B cell (primary cell): ENCODE measurements at regions not wholly inside any gene's neighbourhood (a gene's known extent, or its start where the extent isn't known, plus 50 kb on each side); places are given as distances from the start of the nearest gene placed in this dataset.

Experiments used
- ATAC-seq: fragments of 200-7000 bp; cut with Tn5 transposase; one replicate; pipeline ENCODE4 v1.10.0; 2021; ENCODE audit warnings: low read depth, mild to moderate bottlenecking, moderate number of reproducible peaks, moderate library complexity
- CTCF ChIA-PET: fragments of 350-600 bp; sonication (Branson Sonifier 250); formaldehyde crosslinking; loops from one replicate; lab custom pipeline; 2021; ENCODE audit warnings: antibody characterized with exemption, inconsistent platforms; lab: Charles Lee
- POLR2A ChIA-PET: fragments of 350-600 bp; sonication (Branson Sonifier 250); formaldehyde crosslinking; loops from one replicate; lab custom pipeline; 2021; ENCODE audit warnings: antibody characterized with exemption; lab: Charles Lee
- DNase-seq: peaks from one replicate; pipeline ENCODE4 v3.0.0; 2013
- H2AFZ ChIP-seq: 2 replicates; pipeline ENCODE4 v1.6.1; 2012; ENCODE audit warnings: mild to moderate bottlenecking, low read depth, low read length; ENCODE audit not compliant: insufficient read depth, poor library complexity, severe bottlenecking
- H3K27ac ChIP-seq, 2 donors: 1 replicate in 1 of 2; 2 replicates in 1 of 2; pipeline ENCODE4 v1.5.1; 2012 to 2013; ENCODE audit warnings: low read length in 2 of 2, mild to moderate bottlenecking in 2 of 2, moderate library complexity in 1 of 2
- H3K27me3 ChIP-seq, 4 experiments: fragments of 200-600 bp in 1 of 4; sonication (generic) in 1 of 4; replicated peaks in 1 of 4; 1 replicate in 2 of 4; 2 replicates in 2 of 4; pipeline versions ENCODE4 v1.6.1 to v1.7.0; 2013 to 2016; ENCODE audit warnings: low read length in 3 of 4, mild to moderate bottlenecking in 2 of 4, mixed read lengths in 1 of 4, moderate library complexity in 1 of 4; ENCODE audit not compliant: insufficient read depth in 4 of 4, control insufficient read depth in 3 of 4; ENCODE audit errors: control extremely low read depth in 1 of 4
- H3K36me3 ChIP-seq, 2 experiments: replicated peaks in 1 of 2; 1 replicate in 1 of 2; 2 replicates in 1 of 2; pipeline versions ENCODE4 v1.6.1 to v1.7.1; 2013; ENCODE audit warnings: low read length in 1 of 2; ENCODE audit not compliant: insufficient read depth in 2 of 2, control insufficient read depth in 1 of 2; ENCODE audit errors: control extremely low read depth in 1 of 2, extremely low read depth in 1 of 2
- H3K4me1 ChIP-seq, 2 donors: fragments of 200-600 bp in 1 of 2; sonication (generic) in 1 of 2; 1 replicate in 1 of 2; 2 replicates in 1 of 2; pipeline versions ENCODE4 v1.5.1 to v1.6.1; 2013 to 2017; ENCODE audit warnings: low read length in 2 of 2; ENCODE audit not compliant: control insufficient read depth in 2 of 2, insufficient read depth in 2 of 2
- H3K4me2 ChIP-seq: replicated peaks from 2 replicates; pipeline ENCODE3; 2012; ENCODE audit warnings: mild to moderate bottlenecking, low read depth, low read length; ENCODE audit not compliant: poor library complexity, severe bottlenecking
- H3K4me3 ChIP-seq, 5 experiments: fragments of 200-600 bp in 1 of 5; sonication (generic) in 1 of 5; 1 replicate in 3 of 5; 2 replicates in 2 of 5; pipeline versions ENCODE4 v1.5.1 to v1.7.0; 2011 to 2016; ENCODE audit warnings: low read length in 4 of 5, mild to moderate bottlenecking in 4 of 5, low read depth in 2 of 5, control low read depth in 1 of 5, moderate library complexity in 1 of 5; ENCODE audit not compliant: insufficient read depth in 1 of 5; ENCODE audit errors: control extremely low read depth in 1 of 5, extremely low read depth in 1 of 5
- H3K79me2 ChIP-seq: fragments of 200-600 bp; sonication (generic); one replicate; pipeline ENCODE4 v1.6.0; 2016; ENCODE audit warnings: low read length; ENCODE audit not compliant: control insufficient read depth, insufficient read depth
- H3K9ac ChIP-seq: fragments of 200-600 bp; sonication (generic); 2 replicates; pipeline ENCODE4 v1.6.1; 2017; ENCODE audit warnings: mild to moderate bottlenecking, low read length, moderate library complexity
- H3K9me3 ChIP-seq, 3 donors: one replicate each; pipeline versions ENCODE4 v1.6.1 to v1.7.1; 2013; ENCODE audit warnings: low read length in 2 of 3; ENCODE audit not compliant: control insufficient read depth in 2 of 3, insufficient read depth in 1 of 3; ENCODE audit errors: control extremely low read depth in 1 of 3
- H4K20me1 ChIP-seq: 2 replicates; pipeline ENCODE4 v1.6.0; 2012; ENCODE audit warnings: mild to moderate bottlenecking, low read length; ENCODE audit not compliant: insufficient read depth, control insufficient read depth, poor library complexity, severe bottlenecking
- H3K27ac Mint-ChIP-seq: one replicate; pipeline ENCODE4 v1.8.0; 2021; ENCODE audit warnings: mixed read lengths
- H3K27me3 Mint-ChIP-seq: one replicate; pipeline ENCODE4 v1.8.0; 2021; ENCODE audit warnings: mixed read lengths
- H3K4me1 Mint-ChIP-seq: one replicate; pipeline ENCODE4 v1.8.0; 2021; ENCODE audit warnings: mixed read lengths
- H3K4me3 Mint-ChIP-seq: one replicate; pipeline ENCODE4 v1.8.0; 2021; ENCODE audit warnings: mixed read lengths
- H3K9me3 Mint-ChIP-seq: one replicate; pipeline ENCODE4 v1.8.0; 2022; ENCODE audit warnings: mixed read lengths; ENCODE audit not compliant: insufficient read depth
- CTCF ChIP-seq: fragments of 200-600 bp; IDR thresholded peaks from one replicate; pipeline ENCODE4 v1.8.0; 2022; ENCODE audit warnings: antibody characterized with exemption, mild to moderate bottlenecking
- EZH2 ChIP-seq: IDR thresholded peaks from 2 replicates; pipeline ENCODE4 v1.6.1; 2012; ENCODE audit warnings: borderline replicate concordance, low read depth, mild to moderate bottlenecking, moderate library complexity, low read length; ENCODE audit not compliant: insufficient read depth, poor library complexity, severe bottlenecking
- WGBS: methylation state at CpG from one replicate; pipeline ENCODE4 v1.1.5; 2013; ENCODE audit warnings: missing lambda C conversion rate; ENCODE audit not compliant: insufficient coverage; 5-methylcytosine and 5-hydroxymethylcytosine counted together
- intact Hi-C: fragments of 100-400 bp; cut with micrococcal nuclease; formaldehyde crosslinking; loops from one replicate; pipeline ENCODE4 v1.10.0; 2022

- DNase-seq (no peak), ATAC-seq (no peak)
- peaks cover 2% of the 10 kb centered on the region for H3K9me3 Mint-ChIP-seq
- H3K79me2 ChIP-seq: no peaks in the 10 kb centered on the region
- WGBS: no CpG with 5 or more reads among the region's 1 CpG
- no peak overlapping the region for H3K4me3 Mint-ChIP-seq
- no peaks in the 10 kb centered on the region for H3K36me3 ChIP-seq
- no peak overlapping the region for H3K9ac ChIP-seq
- H3K4me2 ChIP-seq: no peak overlapping the region
- H4K20me1 ChIP-seq: no peaks in the 10 kb centered on the region
- H3K4me3 ChIP-seq: no peak overlapping the region
- no peak for TF ChIP-seq EZH2
- no peak for TF ChIP-seq CTCF
- intact Hi-C loops: no loop called here
- H3K4me1 Mint-ChIP-seq: no peaks in the 10 kb centered on the region
- H3K27me3 Mint-ChIP-seq: no peaks in the 10 kb centered on the region
- no peak overlapping the region for H3K27ac Mint-ChIP-seq
- H3K4me1 ChIP-seq: no peaks in the 10 kb centered on the region
- no peak overlapping the region for H3K27ac ChIP-seq
- no peak overlapping the region for H2AFZ ChIP-seq
- H3K27me3 ChIP-seq: no peaks in the 10 kb centered on the region
- ChIA-PET POLR2A (no interaction called here), CTCF (no interaction called here)
- H3K9me3 ChIP-seq: no peaks in the 10 kb centered on the region
Observed at GRCh38 chr2:188659656-188660406, 314.3 kb upstream of the COL3A1 start.

GRCh38 chr2:188663301-188663700, 310.9 kb upstream of the COL3A1 start:
- ChIA-PET POLR2A (no interaction called here), CTCF (no interaction called here)
- DNase-seq (no peak), ATAC-seq (no peak)
- 80% methylated on average over 1 of the region's 2 CpGs for WGBS
- Histone ChIP-seq H3K4me3 (no peak overlapping the region), H3K27me3 (no peaks in the 10 kb centered on the region), H3K9me3 (no peaks in the 10 kb centered on the region), H3K36me3 (no peaks in the 10 kb centered on the region), H3K27ac (no peak overlapping the region), H4K20me1 (no peaks in the 10 kb centered on the region), H3K9ac (no peak overlapping the region), H3K79me2 (no peaks in the 10 kb centered on the region), H3K4me2 (no peak overlapping the region), H2AFZ (no peak overlapping the region), H3K4me1 (no peaks in the 10 kb centered on the region)
- Mint-ChIP-seq H3K4me1 (no peaks in the 10 kb centered on the region), H3K4me3 (no peak overlapping the region), H3K27ac (no peak overlapping the region), H3K27me3 (no peaks in the 10 kb centered on the region), H3K9me3 (peaks cover 2% of the 10 kb centered on the region)
- intact Hi-C loops: no loop called here
- TF ChIP-seq EZH2 (no peak), CTCF (no peak)
